Spinal cord (tissue), 9 donors: ENCODE measurements at regions not wholly inside any gene's neighbourhood (a gene's known extent, or its start where the extent isn't known, plus 50 kb on each side); places are given as distances from the start of the nearest gene placed in this dataset.

ENCODE experiments used
- DNase-seq, 6 donors: peaks; one replicate each; pipeline versions ENCODE4 v3.0.0 to v3.0.0-alpha.2; 2013 to 2015; ENCODE audit warnings: low spot score in 6 of 6, low read depth in 4 of 6
- H3K27ac ChIP-seq: one replicate; pipeline ENCODE4 v1.5.1; 2013; ENCODE audit warnings: low read depth, low read length, control low read depth
- H3K27me3 ChIP-seq: one replicate; pipeline ENCODE4 v1.6.1; 2013; ENCODE audit warnings: low read length; ENCODE audit not compliant: control insufficient read depth, insufficient read depth
- H3K36me3 ChIP-seq: one replicate; pipeline ENCODE4 v1.6.1; 2013; ENCODE audit warnings: low read length; ENCODE audit not compliant: control insufficient read depth, insufficient read depth
- H3K4me1 ChIP-seq: one replicate; pipeline ENCODE4 v1.6.1; 2013; ENCODE audit warnings: low read length; ENCODE audit not compliant: control insufficient read depth, insufficient read depth
- H3K4me3 ChIP-seq: one replicate; pipeline ENCODE4 v1.5.1; 2013; ENCODE audit warnings: low read depth, low read length, control low read depth
- H3K9me3 ChIP-seq: one replicate; pipeline ENCODE4 v1.6.1; 2013; ENCODE audit warnings: low read length; ENCODE audit not compliant: control insufficient read depth, insufficient read depth
- WGBS: methylation state at CpG from one replicate; pipeline ENCODE4 v1.1.5; 2013; ENCODE audit warnings: missing lambda C conversion rate; ENCODE audit not compliant: insufficient coverage; 5-methylcytosine and 5-hydroxymethylcytosine counted together
- donor health status: healthy.

GRCh38 chr14:104385531-104386101 is 193.9 kb upstream of the C14orf180 start:
- no peak overlapping the region for H3K4me3 ChIP-seq
- no peak overlapping the region for H3K27ac ChIP-seq
- peaks cover 10% of the 10 kb centered on the region for H3K27me3 ChIP-seq
- WGBS: 55% methylated on average over 19 of the region's 20 CpGs
- H3K4me1 ChIP-seq: peaks cover 62% of the 10 kb centered on the region
- peaks cover 2% of the 10 kb centered on the region for H3K36me3 ChIP-seq
- DNase-seq: peak in 2 of 6 donors; percentile 50 to 56
- peaks cover 1% of the 10 kb centered on the region for H3K9me3 ChIP-seq

DNA sequence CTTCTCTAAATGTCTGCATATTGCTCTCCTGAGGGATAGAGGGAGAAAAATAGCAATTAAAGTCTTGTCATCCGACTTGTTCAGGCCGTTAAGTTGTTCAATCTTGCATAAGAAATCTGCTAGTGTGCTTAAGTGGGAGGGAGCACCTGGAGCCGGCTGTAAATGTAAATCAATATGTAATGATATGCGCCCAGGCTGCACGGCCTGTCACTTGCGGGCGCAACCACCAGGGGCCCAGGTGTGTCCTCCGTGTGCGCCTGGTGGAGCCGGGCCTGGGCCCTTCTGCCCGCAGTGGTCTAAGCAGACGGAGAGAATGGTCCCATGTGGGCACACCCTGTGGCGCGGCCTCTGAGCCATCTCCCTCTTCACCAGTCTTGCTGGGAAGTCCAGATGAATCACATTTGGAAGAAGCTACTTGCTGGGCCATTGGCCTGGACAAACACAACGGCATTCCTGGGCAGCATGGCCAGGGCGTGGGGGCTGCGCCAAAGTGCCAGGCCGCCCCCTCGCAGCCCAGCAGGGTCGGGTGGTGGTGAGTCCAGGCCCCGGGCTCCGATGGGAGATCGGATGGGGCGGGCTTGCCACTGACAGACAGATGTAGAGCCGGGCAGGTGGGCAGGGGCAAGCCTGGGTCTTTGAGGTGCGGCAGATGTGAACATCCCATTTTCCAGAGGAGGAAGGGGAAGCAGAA is 193.3 kb upstream of the C14orf180 start:
- Histone ChIP-seq H3K27me3 (peaks cover 10% of the 10 kb centered on the region), H3K27ac (no peak overlapping the region), H3K9me3 (no peaks in the 10 kb centered on the region), H3K4me3 (no peak overlapping the region), H3K4me1 (peaks cover 64% of the 10 kb centered on the region), H3K36me3 (peaks cover 2% of the 10 kb centered on the region)
- peak in 2 of 6 donors; percentile 39 to 85 for DNase-seq
- 81% methylated on average over 26 of the region's 26 CpGs for WGBS

GRCh38 chr14:104387022-104388010 is 192.2 kb upstream of the C14orf180 start:
- Histone ChIP-seq H3K27ac (no peak overlapping the region), H3K4me1 (peaks cover 75% of the 10 kb centered on the region), H3K27me3 (peaks cover 10% of the 10 kb centered on the region), H3K36me3 (peaks cover 2% of the 10 kb centered on the region), H3K4me3 (no peak overlapping the region), H3K9me3 (no peaks in the 10 kb centered on the region)
- WGBS: 87% methylated on average over 21 of the region's 25 CpGs
- peak in 2 of 6 donors; percentile 43 to 76 for DNase-seq

DNA sequence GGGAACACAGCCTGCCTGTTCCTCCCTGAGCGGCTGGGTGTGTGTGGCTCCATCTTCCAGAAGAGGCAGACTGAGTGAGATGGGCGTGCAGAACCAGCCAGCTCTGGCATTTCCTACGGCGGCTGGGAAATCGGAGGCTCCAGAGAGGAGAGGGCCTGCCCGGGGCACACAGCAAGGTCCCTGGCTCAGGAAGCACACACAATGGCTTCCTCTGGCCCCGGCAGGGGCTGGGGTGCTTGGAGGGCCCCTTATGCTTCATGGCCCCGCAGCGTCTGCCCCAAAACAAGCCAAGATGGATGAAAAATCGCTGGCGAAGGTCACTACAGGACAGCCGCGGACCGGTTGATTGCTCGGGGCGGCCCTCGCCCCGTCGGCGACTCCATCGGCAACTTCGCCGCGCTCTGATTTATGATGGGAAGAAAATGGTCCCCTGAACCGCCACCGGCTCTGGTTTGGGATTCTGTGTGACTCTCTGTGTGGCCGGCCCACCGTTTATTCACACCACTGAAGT is 191.5 kb upstream of the C14orf180 start:
- Histone ChIP-seq H3K4me1 (peaks cover 74% of the 10 kb centered on the region), H3K27ac (no peak overlapping the region), H3K36me3 (peaks cover 2% of the 10 kb centered on the region), H3K27me3 (peaks cover 10% of the 10 kb centered on the region), H3K9me3 (no peaks in the 10 kb centered on the region), H3K4me3 (no peak overlapping the region)
- WGBS: 53% methylated on average over 26 of the region's 28 CpGs
- no peak for DNase-seq

GRCh38 chr14:104388541-104389325 is 190.8 kb upstream of the C14orf180 start:
- H3K36me3 ChIP-seq: peaks cover 2% of the 10 kb centered on the region
- H3K27me3 ChIP-seq: peaks cover 7% of the 10 kb centered on the region
- H3K9me3 ChIP-seq: no peaks in the 10 kb centered on the region
- DNase-seq: peak in 2 of 6 donors; percentile 55 to 58
- H3K4me1 ChIP-seq: peaks cover 73% of the 10 kb centered on the region
- no peak overlapping the region for H3K4me3 ChIP-seq
- WGBS: 66% methylated on average over 27 of the region's 28 CpGs
- H3K27ac ChIP-seq: no peak overlapping the region

DNA sequence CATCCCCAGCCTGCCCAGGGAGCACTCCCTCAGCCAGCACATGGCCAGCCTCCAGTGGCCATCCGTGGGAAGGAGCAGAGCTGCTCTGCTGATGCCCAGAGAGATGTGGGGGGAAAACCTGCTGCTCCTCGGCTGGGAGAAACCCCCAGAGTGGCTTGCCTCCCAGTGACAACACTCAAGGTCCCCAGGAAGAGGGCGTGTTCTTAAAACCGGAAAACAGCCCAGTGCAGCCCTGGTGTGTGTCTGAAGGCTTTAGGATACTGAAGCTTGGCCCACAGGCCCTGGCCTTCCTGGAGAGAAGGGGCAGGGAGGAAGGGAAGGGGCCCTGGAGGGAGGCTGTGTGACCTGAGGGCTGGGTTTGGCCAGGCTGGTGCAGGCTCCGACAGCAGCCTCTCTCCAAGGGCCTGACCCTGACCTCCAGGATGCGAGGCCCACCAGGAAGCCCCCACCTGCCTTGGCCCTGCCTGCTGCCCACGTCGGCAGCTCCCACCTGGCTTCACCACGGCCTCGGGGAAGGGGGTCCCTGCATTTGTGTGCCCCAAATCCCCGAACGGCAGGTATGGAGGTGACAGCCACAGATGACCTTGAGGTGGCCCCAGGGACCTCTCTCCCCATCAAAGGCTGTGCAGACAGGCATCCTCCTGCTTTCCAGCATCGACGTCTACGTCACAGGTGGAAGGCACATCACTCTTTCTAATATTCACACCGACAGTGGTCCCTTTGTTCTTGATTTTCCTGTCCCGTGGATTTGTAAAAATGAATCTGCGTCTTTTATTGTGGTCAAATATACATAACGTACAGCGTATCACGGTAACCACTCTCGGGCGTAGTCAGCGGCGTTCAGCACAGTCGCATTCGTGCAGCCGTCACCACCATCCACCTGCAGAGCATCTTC is 190.0 kb upstream of the C14orf180 start:
- 87% methylated on average over 28 of the region's 28 CpGs for WGBS
- Histone ChIP-seq H3K9me3 (no peaks in the 10 kb centered on the region), H3K27ac (no peak overlapping the region), H3K4me1 (peaks cover 67% of the 10 kb centered on the region), H3K36me3 (peaks cover 2% of the 10 kb centered on the region), H3K4me3 (no peak overlapping the region), H3K27me3 (peaks cover 7% of the 10 kb centered on the region)
- DNase-seq: no peak

DNA sequence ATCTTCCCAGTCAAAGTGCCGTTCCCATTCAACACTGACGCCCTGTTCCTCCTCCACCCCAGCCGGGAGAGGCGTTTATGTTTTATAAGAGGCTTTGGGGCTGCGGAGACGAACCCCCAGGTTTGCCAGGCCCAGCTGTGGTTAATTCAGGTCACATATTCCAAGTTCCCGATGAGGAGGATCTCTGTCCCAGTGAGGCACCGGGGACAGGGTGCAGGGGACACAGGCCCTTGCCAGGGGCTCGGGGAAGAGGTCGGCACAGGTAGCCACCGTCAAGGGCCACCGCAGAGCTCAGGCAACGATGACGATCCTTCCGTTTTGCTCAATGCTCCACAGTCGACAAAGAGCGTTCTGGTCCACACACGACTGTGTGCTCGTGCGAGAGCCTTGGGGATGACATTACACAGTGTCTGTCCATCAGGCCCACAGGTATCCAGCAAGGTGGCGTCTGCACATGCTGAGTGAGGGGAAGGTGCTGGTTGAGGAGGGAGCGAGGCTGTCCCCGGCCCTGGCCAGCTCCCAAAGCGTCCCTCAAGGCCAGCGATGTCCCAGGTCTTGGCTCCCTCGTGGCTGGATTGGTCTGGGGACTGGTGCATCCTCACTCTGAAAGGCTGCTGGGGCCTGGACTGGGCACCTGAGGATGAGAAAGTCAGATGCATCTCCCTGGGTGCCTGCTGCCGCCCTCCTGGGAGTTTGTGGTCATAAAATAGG is 189.2 kb upstream of the C14orf180 start:
- no peaks in the 10 kb centered on the region for H3K9me3 ChIP-seq
- 92% methylated on average over 25 of the region's 27 CpGs for WGBS
- no peak overlapping the region for H3K27ac ChIP-seq
- no peak overlapping the region for H3K4me3 ChIP-seq
- DNase-seq: no peak
- peaks cover 60% of the 10 kb centered on the region for H3K4me1 ChIP-seq
- peaks cover 2% of the 10 kb centered on the region for H3K36me3 ChIP-seq
- H3K27me3 ChIP-seq: peaks cover 7% of the 10 kb centered on the region
